ENCODE measurements at regions not wholly inside any gene's neighbourhood (a gene's known extent, or its start where the extent isn't known, plus 50 kb on each side); places are given as distances from the start of the nearest gene placed in this dataset.

- Histone ChIP-seq H3K27ac (no peak overlapping the region), H3K27me3 (no peaks in the 10 kb centered on the region), H3K4me3 (no peak overlapping the region), H3K9me3 (no peaks in the 10 kb centered on the region), H3K36me3 (no peaks in the 10 kb centered on the region), H3K4me1 (peaks cover 0 to 5% (median 1%) of the 10 kb centered on the region in 4 donors)
- peak in 1 of 2 donors; percentile 29 for DNase-seq
- TF ChIP-seq CTCF (IDR thresholded peaks at IDR 0.05) = no peak
- no peak for TF ChIP-seq POLR2AphosphoS5 (IDR thresholded peaks at IDR 0.05)
- TF ChIP-seq POLR2A (IDR thresholded peaks at IDR 0.05) = no peak
- no peak for TF ChIP-seq EP300 (IDR thresholded peaks at IDR 0.05)
- 40 to 59% (median 45%) methylated on average over 10 of the region's 10 CpGs for WGBS, 5 donors
- intact Hi-C loops (cut with DNase I; ENCODE audit: low total_unique reads) = no loop called here
Observed at GRCh38 chr10:33804584-33804983, 470.1 kb upstream of the NRP1 start.

- Histone ChIP-seq H3K4me3 (no peak overlapping the region), H3K4me1 (peaks cover 0 to 13% (median 4%) of the 10 kb centered on the region in 4 donors), H3K36me3 (no peaks in the 10 kb centered on the region), H3K27me3 (no peaks in the 10 kb centered on the region), H3K9me3 (no peaks in the 10 kb centered on the region), H3K27ac (no peak overlapping the region)
- DNase-seq = no peak
- 81 to 98% (median 95%) methylated on average over 3 of the region's 3 CpGs for WGBS, 5 donors
- intact Hi-C loops (cut with DNase I; ENCODE audit: low total_unique reads) = no loop called here
- TF ChIP-seq CTCF (IDR thresholded peaks at IDR 0.05) (no peak), POLR2A (IDR thresholded peaks at IDR 0.05) (no peak), POLR2AphosphoS5 (IDR thresholded peaks at IDR 0.05) (no peak), EP300 (IDR thresholded peaks at IDR 0.05) (no peak)
Observed at GRCh38 chr10:33803248-33803647, 468.8 kb upstream of the NRP1 start.

- H3K4me1 ChIP-seq = peaks cover 0 to 13% (median 4%) of the 10 kb centered on the region in 4 donors
- H3K4me3 ChIP-seq = no peak overlapping the region
- no peaks in the 10 kb centered on the region for H3K27me3 ChIP-seq
- WGBS, 5 donors = 89 to 94% (median 93%) methylated on average over 4 of the region's 4 CpGs
- no peaks in the 10 kb centered on the region for H3K9me3 ChIP-seq
- intact Hi-C loops (cut with DNase I; ENCODE audit: low total_unique reads) = no loop called here
- DNase-seq = no peak
- TF ChIP-seq POLR2A (IDR thresholded peaks at IDR 0.05) (no peak), CTCF (IDR thresholded peaks at IDR 0.05) (no peak), EP300 (IDR thresholded peaks at IDR 0.05) (no peak), POLR2AphosphoS5 (IDR thresholded peaks at IDR 0.05) (no peak)
- no peak overlapping the region for H3K27ac ChIP-seq
- no peaks in the 10 kb centered on the region for H3K36me3 ChIP-seq
Observed at GRCh38 chr10:33802566-33802965, 468.1 kb upstream of the NRP1 start.

- WGBS, 5 donors = 89 to 98% (median 96%) methylated on average over 2 of the region's 2 CpGs
- no peak for DNase-seq
- Histone ChIP-seq H3K36me3 (no peaks in the 10 kb centered on the region), H3K27ac (no peak overlapping the region), H3K9me3 (no peaks in the 10 kb centered on the region), H3K4me3 (no peak overlapping the region), H3K27me3 (no peaks in the 10 kb centered on the region), H3K4me1 (peaks cover 0 to 13% (median 4%) of the 10 kb centered on the region in 4 donors)
- intact Hi-C loops (cut with DNase I; ENCODE audit: low total_unique reads) = no loop called here
- TF ChIP-seq EP300 (IDR thresholded peaks at IDR 0.05) (no peak), POLR2A (IDR thresholded peaks at IDR 0.05) (no peak), CTCF (IDR thresholded peaks at IDR 0.05) (no peak), POLR2AphosphoS5 (IDR thresholded peaks at IDR 0.05) (no peak)
Observed at GRCh38 chr10:33801705-33802104, 467.2 kb upstream of the NRP1 start.

Measured in stomach (tissue), 8 donors.